DMS79 (cell line): ENCODE measurements at regions not wholly inside any gene's neighbourhood (a gene's known extent, or its start where the extent isn't known, plus 50 kb on each side); places are given as distances from the start of the nearest gene placed in this dataset.
"Not testable (repeated sequence)": the region's sequence is repeated elsewhere in the genome, so short reads cannot be mapped to it uniquely, and the experiment has no call there.

Source experiments
- DNase-seq: peaks from one replicate; lab custom pipeline; 2025; lab: John Stamatoyannopoulos, UW

GRCh38 chr9:115301581-115301980 lies 183.6 kb upstream of the TNC start:
- no peak for DNase-seq

GRCh38 chr9:115305543-115305942 lies 187.6 kb upstream of the TNC start:
- DNase-seq, result no peak

- DNase-seq, result no peak
These were observed 188.9 kb upstream of the TNC start for GRCh38 chr9:115306865-115307264.

GRCh38 chr9:115313545-115313944 lies 195.6 kb upstream of the TNC start:
- DNase-seq, result no peak

GRCh38 chr9:115326461-115326860 lies 208.5 kb upstream of the TNC start:
- no peak for DNase-seq

GRCh38 chr9:115327436-115328122 lies 209.6 kb upstream of the TNC start:
- no peak for DNase-seq

- no peak for DNase-seq
These were observed 210.3 kb upstream of the TNC start for GRCh38 chr9:115328228-115328627.

GRCh38 chr9:115328677-115329076 lies 210.7 kb upstream of the TNC start:
- DNase-seq, result no peak

GRCh38 chr9:115333277-115334070 lies 215.5 kb upstream of the TNC start:
- DNase-seq, result no peak

GRCh38 chr9:115335439-115335838 lies 217.5 kb upstream of the TNC start:
- DNase-seq, result no peak

GRCh38 chr9:115340314-115340713 lies 222.4 kb upstream of the TNC start:
- DNase-seq, result no peak

GRCh38 chr9:115341426-115341825 lies 223.5 kb upstream of the TNC start:
- no peak for DNase-seq

- not testable (repeated sequence) for DNase-seq
These were observed 229.8 kb upstream of the TNC start for GRCh38 chr9:115347776-115348175.

GRCh38 chr9:115348936-115349335 lies 231.0 kb upstream of the TNC start:
- DNase-seq, result not testable (repeated sequence)

- no peak for DNase-seq
These were observed 231.6 kb upstream of the TNC start for GRCh38 chr9:115349542-115349941.

GRCh38 chr9:115350548-115350947 lies 232.6 kb upstream of the TNC start:
- DNase-seq, result no peak

GRCh38 chr9:115353681-115354080 lies 235.7 kb upstream of the TNC start:
- peak; percentile 82 for DNase-seq

- DNase-seq, result no peak
These were observed 239.9 kb upstream of the TNC start for GRCh38 chr9:115357821-115358220.

GRCh38 chr9:115359017-115359780 lies 241.2 kb upstream of the TNC start:
- no peak for DNase-seq

- DNase-seq, result no peak
These were observed 242.2 kb upstream of the TNC start for GRCh38 chr9:115360122-115360521.

GRCh38 chr9:115362101-115362500 lies 244.1 kb upstream of the TNC start:
- DNase-seq, result no peak

GRCh38 chr9:115362640-115363039 lies 244.7 kb upstream of the TNC start:
- DNase-seq, result no peak

GRCh38 chr9:115364991-115365390 lies 247.0 kb upstream of the TNC start:
- DNase-seq, result no peak
